Left ventricle myocardium inferior (tissue), 1 donor: ENCODE measurements at regions not wholly inside any gene's neighbourhood (a gene's known extent, or its start where the extent isn't known, plus 50 kb on each side); places are given as distances from the start of the nearest gene placed in this dataset.

Source experiments
- DNase-seq: peaks from one replicate; pipeline ENCODE4 v3.0.0-alpha.2; 2020
- H3K27ac ChIP-seq: fragments of 200-600 bp; replicated peaks from 2 replicates; pipeline ENCODE4 v1.8.0; 2021
- H3K27me3 ChIP-seq: fragments of 200-600 bp; 2 replicates; pipeline ENCODE4 v1.8.0; 2021; ENCODE audit warnings: low read depth
- H3K36me3 ChIP-seq: fragments of 200-600 bp; 2 replicates; pipeline ENCODE4 v1.8.0; 2021
- H3K4me1 ChIP-seq: fragments of 200-600 bp; 2 replicates; pipeline ENCODE4 v1.8.0; 2021
- H3K4me3 ChIP-seq: fragments of 200-600 bp; 2 replicates; pipeline ENCODE4 v1.8.0; 2021; ENCODE audit warnings: mild to moderate bottlenecking, moderate library complexity
- H3K9me3 ChIP-seq: fragments of 200-600 bp; replicated peaks from 2 replicates; pipeline ENCODE4 v1.8.0; 2021
- intact Hi-C: fragments of 100-400 bp; cut with micrococcal nuclease; formaldehyde crosslinking; loops from one replicate; pipeline ENCODE4 v1.11.0; 2022
- TF ChIP-seq, protein P1 (sequence below): fragments of 200-600 bp; IDR thresholded peaks from 2 replicates; pipeline ENCODE4 v1.8.0; 2021; ENCODE audit warnings: antibody characterized with exemption, mild to moderate bottlenecking, borderline replicate concordance
- donor health status: DM: no; HTN: yes; CAD: no; lungs with severe emphysema.

DNA sequence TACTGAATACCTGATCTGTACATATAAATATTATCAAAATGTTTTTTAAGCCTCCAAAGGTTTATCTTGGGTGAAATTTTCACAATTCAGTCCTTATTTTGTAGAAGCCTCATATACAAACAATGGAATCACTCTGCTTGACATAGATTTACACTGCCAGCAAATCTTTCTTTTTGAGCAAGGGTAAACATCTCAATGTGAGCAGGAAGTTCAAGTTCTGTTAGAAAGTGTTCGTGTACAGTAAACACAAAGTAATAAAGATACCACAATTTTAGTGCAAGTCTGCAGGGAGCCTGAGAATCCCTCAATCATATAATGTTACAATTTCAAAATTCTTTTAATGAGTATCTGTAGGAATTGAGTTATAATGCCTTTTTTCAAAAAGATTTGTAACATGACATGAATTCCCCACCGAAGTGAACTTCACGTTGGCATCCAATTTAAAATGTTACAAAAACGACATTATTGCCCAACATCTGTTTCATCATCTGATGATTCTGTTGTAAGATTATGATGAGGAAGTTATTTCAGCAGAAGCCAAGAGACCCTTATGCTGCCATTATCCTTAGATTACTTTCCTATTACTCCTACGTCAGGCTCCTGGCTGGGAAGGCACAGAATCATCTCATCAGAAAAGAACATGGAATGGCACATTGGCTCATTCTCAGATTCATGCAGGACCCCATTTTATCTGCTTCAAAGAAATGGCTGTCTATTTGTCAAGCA lies 283.9 kb upstream of the ACVR2A start:
- no peak overlapping the region for H3K4me3 ChIP-seq
- H3K27me3 ChIP-seq = no peaks in the 10 kb centered on the region
- H3K27ac ChIP-seq = no peak overlapping the region
- DNase-seq = no peak
- H3K36me3 ChIP-seq = no peaks in the 10 kb centered on the region
- no peaks in the 10 kb centered on the region for H3K9me3 ChIP-seq
- peaks cover 5% of the 10 kb centered on the region for H3K4me1 ChIP-seq
- TF ChIP-seq, protein P1, sequence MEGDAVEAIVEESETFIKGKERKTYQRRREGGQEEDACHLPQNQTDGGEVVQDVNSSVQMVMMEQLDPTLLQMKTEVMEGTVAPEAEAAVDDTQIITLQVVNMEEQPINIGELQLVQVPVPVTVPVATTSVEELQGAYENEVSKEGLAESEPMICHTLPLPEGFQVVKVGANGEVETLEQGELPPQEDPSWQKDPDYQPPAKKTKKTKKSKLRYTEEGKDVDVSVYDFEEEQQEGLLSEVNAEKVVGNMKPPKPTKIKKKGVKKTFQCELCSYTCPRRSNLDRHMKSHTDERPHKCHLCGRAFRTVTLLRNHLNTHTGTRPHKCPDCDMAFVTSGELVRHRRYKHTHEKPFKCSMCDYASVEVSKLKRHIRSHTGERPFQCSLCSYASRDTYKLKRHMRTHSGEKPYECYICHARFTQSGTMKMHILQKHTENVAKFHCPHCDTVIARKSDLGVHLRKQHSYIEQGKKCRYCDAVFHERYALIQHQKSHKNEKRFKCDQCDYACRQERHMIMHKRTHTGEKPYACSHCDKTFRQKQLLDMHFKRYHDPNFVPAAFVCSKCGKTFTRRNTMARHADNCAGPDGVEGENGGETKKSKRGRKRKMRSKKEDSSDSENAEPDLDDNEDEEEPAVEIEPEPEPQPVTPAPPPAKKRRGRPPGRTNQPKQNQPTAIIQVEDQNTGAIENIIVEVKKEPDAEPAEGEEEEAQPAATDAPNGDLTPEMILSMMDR = no peak
- intact Hi-C loops = loop anchor here (5.0 kb wide), 1 partner anchor 254 kb away; no protein-coding TSS in a partner anchor

DNA sequence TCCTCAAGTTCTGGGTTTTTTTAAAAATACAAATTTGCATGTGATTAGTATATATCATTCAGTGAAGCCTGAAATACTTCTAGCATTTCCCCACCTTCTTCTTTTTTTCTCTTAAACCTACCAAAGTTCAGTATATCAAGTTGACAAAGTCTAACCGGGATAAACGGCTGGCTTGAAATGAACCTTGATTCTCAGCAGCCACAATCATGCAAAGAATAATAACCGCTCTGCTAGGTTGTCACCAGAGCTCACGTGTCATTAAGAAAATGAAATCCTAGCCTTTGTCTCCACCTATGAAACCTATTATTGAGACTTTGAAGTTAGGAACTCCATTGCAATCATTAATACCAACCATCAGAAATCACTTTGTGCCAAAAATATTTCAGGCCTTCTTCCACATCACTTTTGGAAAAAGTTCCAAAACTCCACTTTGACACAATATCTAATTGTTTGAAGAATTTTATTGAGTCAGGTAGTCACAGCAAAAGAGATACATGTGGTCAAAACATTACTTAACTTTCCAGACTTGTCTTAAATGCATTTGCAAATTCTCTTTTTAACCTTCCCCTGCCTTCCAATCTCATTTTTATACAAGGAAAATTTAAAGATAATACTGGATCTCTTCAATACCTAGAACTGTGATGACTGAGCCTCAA lies 285.6 kb upstream of the ACVR2A start:
- no peaks in the 10 kb centered on the region for H3K36me3 ChIP-seq
- H3K4me3 ChIP-seq = no peak overlapping the region
- H3K9me3 ChIP-seq = no peaks in the 10 kb centered on the region
- DNase-seq = no peak
- peaks cover 18% of the 10 kb centered on the region for H3K4me1 ChIP-seq
- intact Hi-C loops = no loop called here
- no peaks in the 10 kb centered on the region for H3K27me3 ChIP-seq
- H3K27ac ChIP-seq = no peak overlapping the region
- TF ChIP-seq, protein P1 = no peak

DNA sequence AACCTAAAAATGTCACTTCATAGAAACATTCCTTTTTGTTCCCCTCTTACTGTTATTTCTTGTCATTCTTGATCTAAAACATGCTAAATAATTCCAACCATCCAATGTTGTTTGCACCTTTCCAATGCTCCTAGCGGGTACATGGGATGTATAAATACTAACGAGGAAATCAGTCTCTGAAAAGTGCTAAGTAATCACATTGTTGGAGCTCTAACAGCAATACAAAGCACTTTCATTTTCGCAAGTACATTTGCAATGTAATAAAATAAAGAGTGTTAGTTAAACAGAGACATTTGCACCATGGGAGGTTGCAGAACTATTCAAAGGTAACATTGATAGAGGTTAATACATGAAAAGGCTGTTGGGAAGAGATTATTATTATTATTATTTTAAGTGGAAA lies 286.2 kb upstream of the ACVR2A start:
- no peak for DNase-seq
- intact Hi-C loops = no loop called here
- Histone ChIP-seq H3K36me3 (no peaks in the 10 kb centered on the region), H3K9me3 (no peaks in the 10 kb centered on the region), H3K4me3 (no peak overlapping the region), H3K27me3 (no peaks in the 10 kb centered on the region), H3K27ac (no peak overlapping the region), H3K4me1 (peaks cover 21% of the 10 kb centered on the region)
- TF ChIP-seq, protein P1 = no peak

DNA sequence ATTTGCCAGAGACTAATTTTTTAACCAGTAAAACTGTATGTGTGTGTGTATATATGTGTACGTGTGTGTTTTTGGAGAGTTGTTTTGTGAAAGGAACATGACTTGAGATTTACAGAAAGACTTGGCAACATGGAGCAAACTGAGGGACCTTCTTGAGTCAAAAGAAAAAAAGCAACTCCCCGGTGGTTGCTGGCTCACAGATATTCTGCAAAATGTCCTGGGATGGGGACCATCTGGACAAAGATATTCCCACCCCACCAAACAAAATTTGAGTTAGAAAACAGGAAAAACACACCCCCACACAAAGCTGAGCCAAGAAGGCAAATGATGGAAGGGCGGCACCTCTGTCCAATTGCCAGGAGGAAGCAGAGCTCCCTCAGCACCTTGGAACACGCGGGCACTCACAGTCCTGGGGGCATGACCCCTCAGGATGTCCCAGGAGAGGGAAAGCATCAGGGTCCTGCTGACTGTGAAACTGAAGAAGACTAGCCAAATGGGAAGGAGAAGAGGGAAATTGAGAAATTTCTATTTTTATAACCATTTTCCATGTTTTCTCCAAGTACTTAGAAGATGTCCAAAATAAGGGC lies 290.2 kb upstream of the ACVR2A start:
- TF ChIP-seq, protein P1 = no peak
- peaks cover 27% of the 10 kb centered on the region for H3K4me1 ChIP-seq
- intact Hi-C loops = no loop called here

DNA sequence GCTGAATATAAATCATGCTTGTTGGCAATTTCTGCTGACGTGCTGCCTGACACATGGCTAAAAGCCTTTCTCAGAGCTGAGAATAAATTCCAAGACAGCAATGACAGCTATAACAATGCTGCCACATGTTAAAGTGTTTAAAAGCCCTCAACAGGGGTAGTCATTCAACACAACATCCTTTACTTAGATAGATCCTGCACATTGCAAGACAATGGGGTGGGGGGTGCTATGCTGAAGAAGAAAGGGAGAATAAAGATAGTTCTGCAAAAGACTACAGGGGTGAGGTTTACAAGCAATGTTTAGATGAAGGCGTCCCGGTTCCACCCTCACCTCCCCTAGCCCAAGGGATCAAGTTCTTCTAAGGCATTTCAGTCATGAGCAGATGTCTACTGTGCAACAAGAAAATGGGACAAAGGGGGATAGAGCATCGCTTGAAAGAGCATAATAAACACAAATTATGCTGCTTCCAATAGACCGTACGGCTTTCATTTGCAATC lies 291.0 kb upstream of the ACVR2A start:
- peak overlapping the region; percentile 74 for H3K27ac ChIP-seq
- H3K4me3 ChIP-seq = no peak overlapping the region
- intact Hi-C loops = no loop called here
- TF ChIP-seq, protein P1 = no peak
- peaks cover 22% of the 10 kb centered on the region for H3K4me1 ChIP-seq
- no peaks in the 10 kb centered on the region for H3K27me3 ChIP-seq
- DNase-seq = no peak
- no peaks in the 10 kb centered on the region for H3K36me3 ChIP-seq
- H3K9me3 ChIP-seq = no peaks in the 10 kb centered on the region

More for the DNA sequence above, 290.2 kb upstream of the ACVR2A start:
- H3K27me3 ChIP-seq = no peaks in the 10 kb centered on the region
- H3K27ac ChIP-seq = peak overlapping the region; percentile 74
- H3K9me3 ChIP-seq = no peaks in the 10 kb centered on the region
- H3K36me3 ChIP-seq = no peaks in the 10 kb centered on the region
- peak; percentile 31 for DNase-seq
- H3K4me3 ChIP-seq = peak overlapping the region; percentile 17
